Testis (tissue), 2 donors: ENCODE measurements at regions not wholly inside any gene's neighbourhood (a gene's known extent, or its start where the extent isn't known, plus 50 kb on each side); places are given as distances from the start of the nearest gene placed in this dataset.

Experiments used
- DNase-seq: peaks from one replicate; pipeline ENCODE4 v3.0.0-alpha.2; 2019
- H3K27ac ChIP-seq, 2 donors: fragments of 200-600 bp; sonication (generic); one replicate each; pipeline ENCODE4 v1.5.1; 2019
- H3K27me3 ChIP-seq: fragments of 200-600 bp; sonication (generic); one replicate; pipeline ENCODE4 v1.5.1; 2019
- H3K36me3 ChIP-seq: fragments of 200-600 bp; sonication (generic); one replicate; pipeline ENCODE4 v1.5.1; 2017; ENCODE audit warnings: low read depth; ENCODE audit errors: missing control alignments
- H3K4me1 ChIP-seq: fragments of 200-600 bp; sonication (generic); one replicate; pipeline ENCODE4 v1.5.1; 2019
- H3K4me3 ChIP-seq, 2 donors: fragments of 200-600 bp; sonication (generic); one replicate each; pipeline ENCODE4 v1.5.1; 2017 to 2019
- H3K9me3 ChIP-seq: fragments of 200-600 bp; sonication (generic); one replicate; pipeline ENCODE4 v1.5.1; 2017
- POLR2A ChIP-seq: fragments of 450-650 bp; IDR thresholded peaks from one replicate; pipeline ENCODE4 v1.6.1; 2017; ENCODE audit warnings: antibody characterized with exemption, mild to moderate bottlenecking, moderate library complexity
- WGBS, 2 donors: methylation state at CpG; one replicate each; pipeline ENCODE4 v1.1.5; 2018; 5-methylcytosine and 5-hydroxymethylcytosine counted together
- intact Hi-C: fragments of 100-400 bp; cut with DNase I; formaldehyde crosslinking; loops from one replicate; pipeline ENCODE4 v1.15.1; 2023; ENCODE audit warnings: low total_unique reads
- TF ChIP-seq, protein P1 (sequence below), 3 experiments: fragments of 450-650 bp in 2 of 3; fragments of 200-600 bp in 1 of 3; sonication (generic) in 1 of 3; IDR thresholded peaks; one replicate each; pipeline ENCODE4 v1.5.1; 2016 to 2019; ENCODE audit warnings: antibody characterized with exemption in 3 of 3, mild to moderate bottlenecking in 2 of 3, moderate library complexity in 1 of 3

DNA sequence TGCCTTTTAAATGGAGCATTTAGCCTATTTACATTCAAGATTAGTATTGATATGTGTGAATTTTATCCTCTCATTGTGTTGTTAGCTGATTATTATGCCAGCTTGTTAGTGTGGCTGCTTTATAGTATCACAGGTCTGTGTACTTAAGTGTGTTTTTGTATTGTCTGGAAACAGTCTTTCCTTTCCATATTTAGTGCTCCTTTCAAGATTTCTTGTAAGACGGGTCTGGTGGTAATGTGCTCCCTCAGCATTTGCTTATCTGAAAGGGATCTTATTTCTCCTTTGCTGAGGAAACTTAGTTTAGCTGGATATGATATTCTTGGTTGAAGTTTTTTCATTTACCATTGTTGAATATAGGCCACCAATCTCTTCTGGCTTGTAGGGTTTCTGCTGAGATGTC lies 549.0 kb downstream of the EPHA3 start:
- H3K27me3 ChIP-seq, result no peaks in the 10 kb centered on the region
- TF ChIP-seq, protein P1, sequence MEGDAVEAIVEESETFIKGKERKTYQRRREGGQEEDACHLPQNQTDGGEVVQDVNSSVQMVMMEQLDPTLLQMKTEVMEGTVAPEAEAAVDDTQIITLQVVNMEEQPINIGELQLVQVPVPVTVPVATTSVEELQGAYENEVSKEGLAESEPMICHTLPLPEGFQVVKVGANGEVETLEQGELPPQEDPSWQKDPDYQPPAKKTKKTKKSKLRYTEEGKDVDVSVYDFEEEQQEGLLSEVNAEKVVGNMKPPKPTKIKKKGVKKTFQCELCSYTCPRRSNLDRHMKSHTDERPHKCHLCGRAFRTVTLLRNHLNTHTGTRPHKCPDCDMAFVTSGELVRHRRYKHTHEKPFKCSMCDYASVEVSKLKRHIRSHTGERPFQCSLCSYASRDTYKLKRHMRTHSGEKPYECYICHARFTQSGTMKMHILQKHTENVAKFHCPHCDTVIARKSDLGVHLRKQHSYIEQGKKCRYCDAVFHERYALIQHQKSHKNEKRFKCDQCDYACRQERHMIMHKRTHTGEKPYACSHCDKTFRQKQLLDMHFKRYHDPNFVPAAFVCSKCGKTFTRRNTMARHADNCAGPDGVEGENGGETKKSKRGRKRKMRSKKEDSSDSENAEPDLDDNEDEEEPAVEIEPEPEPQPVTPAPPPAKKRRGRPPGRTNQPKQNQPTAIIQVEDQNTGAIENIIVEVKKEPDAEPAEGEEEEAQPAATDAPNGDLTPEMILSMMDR (IDR thresholded peaks at IDR 0.05), result no peak
- TF ChIP-seq POLR2A, result no peak
- H3K9me3 ChIP-seq, result no peaks in the 10 kb centered on the region
- no peak overlapping the region for H3K4me3 ChIP-seq
- H3K4me1 ChIP-seq, result no peaks in the 10 kb centered on the region
- H3K36me3 ChIP-seq, result no peaks in the 10 kb centered on the region
- no peak for DNase-seq
- 81 to 84% methylated on average over 1 of the region's 1 CpG for WGBS, 2 donors
- H3K27ac ChIP-seq, result no peak overlapping the region
- intact Hi-C loops, result no loop called here

DNA sequence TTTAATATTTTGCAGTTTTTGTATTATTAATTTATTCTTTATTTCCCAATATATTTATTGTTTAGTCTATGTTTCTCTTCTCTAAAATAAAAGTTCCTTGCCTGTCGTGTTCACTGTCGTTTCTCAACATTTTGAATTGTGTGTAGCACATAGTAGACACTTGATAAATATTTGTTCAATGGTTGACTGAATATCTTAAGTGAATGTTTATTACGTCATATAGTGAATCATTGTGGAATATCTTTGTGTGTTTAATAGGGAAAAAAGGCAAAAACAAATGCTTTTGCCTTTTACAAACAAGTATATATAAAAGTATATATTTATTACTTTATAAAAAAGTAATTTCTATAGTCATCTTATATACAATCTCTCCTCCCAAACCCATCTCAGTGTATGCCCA lies 572.3 kb downstream of the EPHA3 start:
- no peak for TF ChIP-seq POLR2A
- TF ChIP-seq, protein P1 (IDR thresholded peaks at IDR 0.05), result no peak
- Histone ChIP-seq H3K36me3 (no peaks in the 10 kb centered on the region), H3K27ac (no peak overlapping the region), H3K9me3 (no peaks in the 10 kb centered on the region), H3K27me3 (no peaks in the 10 kb centered on the region), H3K4me1 (no peaks in the 10 kb centered on the region), H3K4me3 (no peak overlapping the region)
- intact Hi-C loops, result no loop called here
- WGBS, 2 donors, result 91 to 96% methylated on average over 3 of the region's 3 CpGs
- no peak for DNase-seq

DNA sequence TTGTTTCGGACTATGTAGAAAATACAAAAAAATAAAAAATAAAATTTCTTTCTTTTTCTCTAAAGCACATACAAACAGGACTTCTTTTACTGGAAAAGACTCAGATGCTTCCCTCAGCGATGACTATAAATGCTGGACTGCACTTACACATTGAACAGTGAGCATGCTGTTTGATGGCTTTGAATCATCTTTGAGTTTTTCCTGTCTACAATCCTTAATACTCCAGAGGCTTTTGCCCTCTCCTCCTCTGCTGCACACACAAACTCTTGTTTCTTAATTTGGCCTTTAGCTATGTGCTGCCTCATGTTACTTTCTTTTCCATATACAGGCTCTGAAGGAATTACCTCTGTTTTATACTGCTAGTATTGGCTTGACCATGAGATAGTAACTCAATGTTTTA lies 575.1 kb downstream of the EPHA3 start:
- DNase-seq, result no peak
- Histone ChIP-seq H3K27ac (no peak overlapping the region), H3K4me1 (no peaks in the 10 kb centered on the region), H3K4me3 (no peak overlapping the region), H3K9me3 (no peaks in the 10 kb centered on the region), H3K36me3 (no peaks in the 10 kb centered on the region), H3K27me3 (no peaks in the 10 kb centered on the region)
- intact Hi-C loops, result no loop called here
- TF ChIP-seq, protein P1 (IDR thresholded peaks at IDR 0.05), result no peak
- no peak for TF ChIP-seq POLR2A
- WGBS, 2 donors, result 72 to 76% methylated on average over 2 of the region's 2 CpGs

DNA sequence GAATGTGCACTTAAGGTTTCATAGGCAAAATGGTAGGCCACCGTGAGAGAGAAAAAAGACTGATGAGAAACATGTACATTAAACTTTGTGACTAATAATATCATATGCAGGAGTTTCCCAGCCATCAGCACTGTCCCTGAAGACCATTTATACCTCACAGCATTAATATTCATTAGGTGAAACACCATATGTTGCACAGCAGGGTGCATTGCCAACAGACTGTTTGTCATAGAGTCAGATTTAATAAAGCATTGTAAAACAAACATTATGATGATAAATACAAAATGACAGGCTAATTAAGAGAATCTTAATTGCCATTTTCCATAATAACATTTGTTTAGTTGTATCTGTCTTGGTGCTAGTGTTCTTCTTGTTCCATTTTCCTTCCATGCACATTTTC lies 578.3 kb downstream of the EPHA3 start:
- no peak overlapping the region for H3K4me3 ChIP-seq
- TF ChIP-seq POLR2A, result no peak
- TF ChIP-seq, protein P1 (IDR thresholded peaks at IDR 0.05), result no peak
- intact Hi-C loops, result no loop called here
- H3K27ac ChIP-seq, result no peak overlapping the region
- no peaks in the 10 kb centered on the region for H3K36me3 ChIP-seq
- no peaks in the 10 kb centered on the region for H3K9me3 ChIP-seq
- no peaks in the 10 kb centered on the region for H3K27me3 ChIP-seq
- H3K4me1 ChIP-seq, result no peaks in the 10 kb centered on the region
- 67 to 81% methylated on average over 1 of the region's 1 CpG for WGBS, 2 donors
- DNase-seq, result no peak

DNA sequence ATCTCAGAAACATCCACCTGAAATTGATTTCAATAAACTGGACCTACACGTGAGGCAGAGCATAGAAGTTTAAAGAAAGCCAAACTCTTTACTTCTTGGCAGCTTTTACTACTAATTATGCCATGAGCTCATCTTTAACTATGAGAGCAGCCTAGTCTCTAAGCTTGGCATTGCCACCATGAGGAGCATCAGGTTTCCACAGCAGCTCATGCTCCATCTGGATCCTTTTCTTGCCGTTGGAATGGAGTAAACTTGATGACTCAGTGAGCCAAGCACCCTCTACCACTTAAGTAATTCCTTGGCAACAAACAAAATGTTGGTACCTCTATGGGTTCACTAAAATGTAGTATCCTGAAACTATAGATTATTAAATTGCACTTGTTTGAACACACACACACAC lies 583.2 kb downstream of the EPHA3 start:
- intact Hi-C loops, result no loop called here
- Histone ChIP-seq H3K27me3 (no peaks in the 10 kb centered on the region), H3K4me1 (no peaks in the 10 kb centered on the region), H3K4me3 (no peak overlapping the region), H3K27ac (no peak overlapping the region), H3K9me3 (no peaks in the 10 kb centered on the region), H3K36me3 (no peaks in the 10 kb centered on the region)
- WGBS, 2 donors, result 67 to 74% methylated on average over 2 of the region's 2 CpGs
- no peak for DNase-seq
- no peak for TF ChIP-seq POLR2A
- TF ChIP-seq, protein P1 (IDR thresholded peaks at IDR 0.05), result no peak
